Mesenteric fat pad (tissue), 1 donor: ENCODE measurements at regions not wholly inside any gene's neighbourhood (a gene's known extent, or its start where the extent isn't known, plus 50 kb on each side); places are given as distances from the start of the nearest gene placed in this dataset.

ENCODE experiments used
- DNase-seq: peaks from one replicate; pipeline ENCODE4 v3.0.0-alpha.2; 2020; ENCODE audit warnings: low spot score
- donor health status: DM: yes; HTN: yes; CAD: no.

DNA sequence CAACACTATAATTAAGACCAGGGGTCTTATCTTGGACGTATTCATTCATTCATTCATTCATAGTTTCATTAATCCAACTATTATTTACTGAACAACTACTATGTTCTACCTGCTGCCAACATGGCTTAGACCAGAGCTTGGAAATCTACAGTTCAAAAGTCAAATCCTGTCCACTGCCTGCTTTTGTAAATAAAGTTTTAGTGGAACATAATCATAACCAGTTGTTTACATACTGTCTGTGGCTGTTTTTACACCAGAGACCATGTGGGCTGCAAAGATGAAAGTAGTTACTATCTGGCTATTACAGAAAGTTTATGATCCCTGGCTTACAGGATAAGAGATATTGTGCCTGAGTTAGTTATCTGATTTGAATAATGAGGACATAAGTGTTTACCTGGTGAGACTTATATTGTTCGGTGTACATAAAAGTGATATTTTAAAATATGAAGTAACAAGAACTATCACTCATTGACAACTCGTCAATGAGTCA lies 567.7 kb downstream of the TFAP2B start:
- DNase-seq = no peak

DNA sequence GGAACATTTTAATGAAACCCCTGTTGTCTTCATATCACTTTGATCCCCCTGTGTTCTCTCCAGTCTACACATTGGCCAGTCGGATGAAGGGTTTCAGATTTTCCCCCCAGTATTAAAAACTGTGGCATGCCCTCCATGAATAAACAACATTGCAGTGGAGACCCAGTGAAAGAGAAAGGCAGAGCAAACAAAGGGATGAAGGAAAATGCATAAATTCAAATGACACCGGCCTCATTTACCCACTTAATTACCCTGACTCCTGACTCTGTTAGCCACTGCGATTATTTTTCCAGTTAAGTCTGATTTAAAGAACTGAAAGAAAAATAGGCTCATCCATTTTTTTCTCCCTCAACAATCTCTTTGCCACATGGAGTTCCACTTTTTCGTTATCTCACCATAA lies 569.2 kb downstream of the TFAP2B start:
- DNase-seq = no peak

DNA sequence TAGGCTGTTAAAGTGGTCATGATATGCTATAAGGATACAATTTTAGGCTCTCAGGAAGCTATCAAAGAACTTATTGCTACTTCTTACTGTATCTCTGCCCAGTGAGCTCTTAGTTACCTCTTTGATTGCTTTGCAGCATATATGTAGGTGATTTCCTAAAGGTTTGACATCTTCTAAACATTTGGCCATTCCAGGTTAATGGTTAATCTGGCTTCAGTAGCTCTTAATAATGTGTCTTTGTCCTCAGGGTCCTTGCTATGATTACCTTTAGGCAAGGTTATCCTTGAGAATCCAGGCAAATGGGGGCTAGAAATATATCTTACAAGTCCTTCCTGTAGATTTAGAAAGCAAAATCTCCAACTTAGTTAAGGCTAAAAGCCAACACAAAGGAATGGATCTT lies 575.4 kb downstream of the TFAP2B start:
- DNase-seq = no peak

DNA sequence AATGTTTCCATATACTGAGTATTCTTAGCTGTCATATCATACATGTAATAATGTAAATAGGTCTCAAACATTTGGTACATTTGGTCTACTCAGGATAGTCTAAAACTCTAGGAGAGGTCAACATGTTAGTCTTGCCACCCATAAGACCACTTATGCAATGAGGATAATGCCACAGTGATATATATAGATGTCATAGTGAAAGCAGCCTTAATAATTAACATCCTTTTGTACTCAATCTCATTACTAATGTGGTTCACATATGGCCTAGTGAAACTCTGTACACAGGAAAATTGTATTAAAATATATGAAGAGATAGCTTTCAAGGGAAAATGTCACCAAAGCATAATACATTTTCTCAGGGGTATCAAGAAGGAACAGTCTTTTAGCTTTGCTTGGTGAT lies 577.9 kb downstream of the TFAP2B start:
- no peak for DNase-seq

DNA sequence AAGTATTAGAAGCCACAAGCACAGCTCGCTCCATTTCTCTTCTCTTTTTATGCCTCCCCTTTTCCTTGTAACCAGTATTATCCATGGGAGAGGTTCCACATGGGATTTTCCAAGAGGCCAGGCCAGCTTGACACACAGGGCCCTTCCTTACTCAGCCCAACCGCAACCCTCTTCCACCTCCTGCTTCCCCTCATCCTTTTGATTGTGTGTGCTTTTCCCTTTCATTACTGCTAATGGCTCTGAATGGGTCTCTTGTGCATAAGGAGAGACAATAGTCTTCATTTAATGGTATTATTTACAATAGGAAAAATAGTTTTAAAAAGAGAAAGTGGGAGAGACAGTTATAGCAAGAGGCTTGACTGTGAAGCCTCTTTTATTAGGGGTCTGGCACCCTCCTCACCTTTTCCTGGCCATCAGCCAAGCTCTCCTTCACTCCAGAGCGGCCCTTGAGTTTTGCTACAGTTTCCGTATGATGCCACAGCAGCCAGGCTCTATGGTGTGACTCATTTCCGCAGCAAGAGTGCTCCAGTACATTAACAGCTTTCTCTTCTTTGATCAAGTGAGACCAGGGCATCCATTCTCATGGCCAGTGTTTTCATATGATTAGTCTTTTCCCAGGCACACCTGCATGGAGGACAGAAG lies 579.5 kb downstream of the TFAP2B start:
- DNase-seq = no peak

DNA sequence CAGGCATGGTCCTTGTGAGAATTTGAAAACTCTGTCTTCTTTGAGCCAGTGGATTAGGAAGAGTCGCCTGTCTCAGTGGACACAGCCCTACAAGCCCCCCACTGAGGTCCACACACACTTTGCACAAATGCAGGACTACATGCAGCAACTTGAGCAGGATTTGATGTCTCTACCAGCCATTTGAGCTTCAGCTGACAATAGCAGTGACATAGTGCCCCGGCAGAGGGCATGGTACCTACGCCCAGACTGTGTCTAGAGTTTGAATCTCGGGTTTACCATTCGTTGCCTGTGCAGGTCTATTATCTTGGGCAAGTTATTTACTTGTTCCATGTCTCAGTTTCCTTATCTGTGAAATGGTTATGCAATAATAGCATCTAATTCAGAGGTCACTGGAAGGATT lies 580.1 kb downstream of the TFAP2B start:
- DNase-seq = no peak

DNA sequence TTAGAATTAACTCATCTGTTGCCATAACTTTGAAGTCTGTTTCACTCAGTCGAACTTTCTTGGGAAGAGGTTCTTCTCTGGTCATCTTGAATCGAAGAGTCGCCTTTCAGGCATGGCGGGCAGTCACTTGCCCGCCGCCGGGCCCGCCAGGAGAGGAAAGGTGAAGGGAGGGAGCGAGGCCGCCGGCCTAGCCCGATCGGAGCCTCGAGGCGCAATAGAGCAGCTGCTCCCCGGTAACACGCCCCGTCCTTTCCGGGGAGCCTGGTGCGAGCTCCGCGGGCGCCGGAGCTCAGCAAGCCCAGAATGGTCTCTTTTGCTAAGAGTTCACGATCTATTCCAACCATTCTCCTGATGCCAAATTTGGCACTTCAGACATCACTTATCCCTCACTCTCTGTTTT lies 591.8 kb downstream of the TFAP2B start:
- peak; percentile 88 for DNase-seq

DNA sequence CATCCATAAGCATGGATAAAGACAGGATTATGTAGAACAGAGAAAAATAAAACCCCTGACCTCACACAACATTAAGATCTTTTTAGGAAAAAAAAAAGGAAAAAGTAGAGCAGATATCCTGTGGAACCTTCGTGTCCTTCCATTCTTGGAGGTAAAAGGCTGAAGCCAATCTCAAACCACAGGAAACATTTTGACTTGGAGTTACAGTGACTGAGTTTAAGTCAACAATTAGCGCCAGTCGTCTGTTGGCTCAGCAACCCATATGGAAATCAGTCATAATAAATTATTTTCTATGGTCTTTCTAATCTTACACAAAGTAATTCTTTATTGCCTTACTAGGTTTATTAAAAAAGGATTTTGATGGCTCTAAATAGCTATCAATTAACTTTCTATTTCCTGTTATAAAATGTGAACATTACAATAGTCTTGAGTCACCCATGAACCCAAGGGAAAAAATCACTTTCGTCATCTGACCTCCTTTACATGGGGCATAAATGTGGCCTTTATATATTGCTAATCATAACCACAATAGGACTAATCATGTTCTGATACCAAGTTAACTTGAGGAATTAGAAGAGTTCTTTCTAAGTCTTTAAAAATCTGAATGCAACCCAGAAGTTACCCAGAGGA lies 592.9 kb downstream of the TFAP2B start:
- DNase-seq = no peak

DNA sequence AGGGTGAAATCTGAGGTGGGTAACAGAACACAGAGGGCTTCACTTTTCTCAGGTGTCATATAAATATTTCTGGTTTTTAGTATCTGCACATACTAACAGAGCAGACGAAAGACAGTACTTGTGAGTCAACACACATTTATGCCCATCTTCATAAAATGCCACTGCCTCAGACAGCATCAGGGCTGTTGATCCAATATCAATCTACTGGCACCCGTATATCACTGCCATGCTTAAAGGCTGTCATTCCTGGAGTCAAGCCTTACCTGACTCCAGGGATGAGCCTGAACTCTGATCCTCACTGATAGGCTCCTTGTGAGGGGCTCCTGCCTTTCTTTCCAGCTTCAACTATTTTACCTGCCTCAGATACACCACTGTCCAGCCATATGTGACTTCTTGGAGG lies 595.7 kb downstream of the TFAP2B start:
- DNase-seq = no peak

DNA sequence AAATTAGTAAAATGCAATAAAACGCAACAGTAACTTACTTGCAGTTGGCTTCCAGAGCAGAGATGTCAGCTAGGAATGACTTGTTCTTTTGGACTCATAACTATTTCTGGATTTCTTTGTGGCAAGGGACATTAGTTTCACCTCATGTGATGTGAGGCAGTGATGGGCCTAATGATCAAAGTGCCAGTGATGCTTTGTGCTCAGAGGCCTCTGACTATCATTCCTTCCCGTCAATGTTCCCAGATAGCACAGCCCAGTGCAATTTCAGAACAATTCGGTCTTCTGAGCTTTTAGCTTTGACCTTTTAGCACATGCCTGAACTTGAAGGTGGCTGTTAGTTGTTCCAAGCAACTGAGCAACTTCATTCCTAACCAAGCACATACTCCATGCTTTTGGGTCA lies 596.8 kb downstream of the TFAP2B start:
- no peak for DNase-seq

DNA sequence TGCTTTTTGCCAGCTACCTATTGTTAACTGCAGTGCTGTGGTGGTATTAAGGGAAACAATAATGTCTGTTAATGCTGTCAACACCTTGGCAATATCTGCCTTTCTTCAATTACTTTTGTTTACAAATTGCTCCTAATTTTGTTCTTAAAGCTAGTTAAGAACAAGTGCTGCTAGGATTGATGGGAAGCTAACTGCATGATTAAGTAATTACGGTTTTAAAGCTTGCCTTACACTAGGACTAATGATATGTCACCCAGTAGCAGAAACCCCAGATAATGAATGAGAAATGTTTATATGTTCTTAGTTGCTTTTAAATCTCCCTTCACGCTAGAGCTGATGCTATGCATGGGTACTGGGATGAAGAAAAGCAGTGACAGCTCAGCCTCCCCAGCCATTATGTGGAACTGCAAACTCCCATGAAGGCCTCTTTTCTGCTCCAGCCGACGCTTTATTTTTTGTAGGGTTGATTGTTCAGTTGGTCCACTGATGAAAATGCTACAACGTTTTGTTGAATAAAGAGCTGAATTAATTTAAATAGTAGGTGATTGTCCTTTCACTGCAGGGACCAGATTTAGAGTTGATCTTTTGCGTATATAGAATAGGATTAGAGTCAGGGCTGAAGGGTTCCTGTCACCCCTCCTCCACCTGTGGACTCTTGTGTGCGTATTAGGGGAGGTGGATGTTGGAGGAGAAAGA lies 610.5 kb downstream of the TFAP2B start:
- no peak for DNase-seq

DNA sequence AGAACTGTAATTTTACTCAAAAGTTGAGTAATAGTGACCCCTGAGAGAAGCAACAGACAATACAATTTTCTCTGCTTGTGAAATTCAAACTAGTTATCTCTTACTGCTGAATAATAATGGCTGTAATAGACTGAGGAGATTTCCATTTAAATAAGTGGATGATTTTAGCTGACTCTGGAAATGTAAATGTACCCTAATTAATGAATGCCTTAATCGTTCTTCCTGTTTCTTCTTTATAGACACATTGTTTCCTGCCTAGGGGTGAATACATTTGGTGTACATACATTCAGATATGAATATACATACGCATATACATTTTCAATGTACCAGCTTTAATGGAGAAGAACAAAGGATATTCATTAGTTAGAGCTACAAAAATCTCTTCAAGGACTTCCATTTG lies 611.9 kb downstream of the TFAP2B start:
- DNase-seq = no peak

DNA sequence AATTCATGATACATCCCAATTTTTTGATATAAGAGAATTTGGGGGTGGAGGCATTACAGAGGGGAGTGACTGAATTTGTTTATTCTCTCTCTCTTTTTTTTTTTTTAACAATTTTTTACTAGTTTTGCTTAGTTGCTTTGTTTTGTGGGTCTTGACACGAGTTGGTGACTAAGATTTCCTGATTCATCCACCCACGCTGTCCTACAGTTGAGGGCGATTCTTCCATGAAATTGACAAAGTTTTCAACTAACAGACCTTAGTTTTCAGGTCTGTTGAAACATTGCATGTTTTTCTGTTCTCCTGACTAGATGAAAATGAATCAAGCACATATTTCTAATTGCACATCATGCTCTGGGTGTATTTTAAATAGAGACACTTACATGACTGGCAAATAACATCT lies 613.8 kb downstream of the TFAP2B start:
- DNase-seq = no peak

DNA sequence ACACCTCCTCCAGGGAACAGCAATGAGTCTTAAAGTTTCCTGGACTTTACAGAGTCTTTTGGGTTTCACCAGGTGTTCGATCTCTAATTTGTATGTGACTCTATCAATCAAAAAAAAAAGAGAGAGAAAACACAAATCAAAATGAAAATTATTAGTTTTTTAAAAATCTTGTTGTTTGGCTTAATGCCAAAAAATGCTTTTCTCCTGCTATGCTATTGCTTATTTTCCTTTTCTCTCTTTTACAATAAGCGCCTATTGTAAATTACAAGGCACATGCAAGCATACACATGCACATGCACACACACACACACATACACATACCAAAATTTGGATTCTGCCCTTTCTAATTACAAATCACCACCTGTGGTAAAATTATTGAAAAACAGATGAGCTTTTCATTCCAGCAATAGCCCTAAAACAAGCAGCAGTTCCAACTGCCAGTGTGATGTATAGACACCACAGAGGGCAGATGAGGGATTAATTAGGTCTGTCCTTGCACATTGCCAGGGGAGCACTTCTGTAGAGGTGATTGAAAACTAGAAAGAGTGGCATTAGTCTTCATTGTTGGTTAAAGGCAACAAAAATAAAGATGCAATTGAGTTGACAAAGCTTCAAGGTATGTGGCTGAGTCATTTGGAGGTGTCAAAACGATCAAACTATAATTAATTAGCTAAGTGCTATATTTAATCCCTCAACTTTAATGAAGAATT lies 631.7 kb downstream of the TFAP2B start:
- DNase-seq = no peak

DNA sequence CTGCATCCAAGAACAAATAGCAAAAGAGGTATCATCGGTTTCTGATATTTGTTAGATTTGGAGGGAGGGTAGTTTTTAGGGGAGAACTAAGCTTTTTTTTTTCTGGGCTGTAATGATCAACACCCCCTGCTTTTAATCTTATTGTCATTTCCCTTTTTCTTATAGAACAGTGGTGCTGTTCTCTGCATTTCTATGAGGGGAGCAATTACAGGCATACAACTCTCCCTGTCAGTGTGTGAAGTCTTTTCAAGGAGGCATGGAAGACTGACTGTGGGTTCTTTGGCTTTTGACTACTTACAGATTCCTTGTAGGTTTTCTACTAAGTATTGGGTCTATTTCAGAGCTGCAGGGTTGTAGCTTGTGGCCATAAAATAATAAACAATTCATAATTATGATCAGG lies 632.3 kb downstream of the TFAP2B start:
- no peak for DNase-seq

DNA sequence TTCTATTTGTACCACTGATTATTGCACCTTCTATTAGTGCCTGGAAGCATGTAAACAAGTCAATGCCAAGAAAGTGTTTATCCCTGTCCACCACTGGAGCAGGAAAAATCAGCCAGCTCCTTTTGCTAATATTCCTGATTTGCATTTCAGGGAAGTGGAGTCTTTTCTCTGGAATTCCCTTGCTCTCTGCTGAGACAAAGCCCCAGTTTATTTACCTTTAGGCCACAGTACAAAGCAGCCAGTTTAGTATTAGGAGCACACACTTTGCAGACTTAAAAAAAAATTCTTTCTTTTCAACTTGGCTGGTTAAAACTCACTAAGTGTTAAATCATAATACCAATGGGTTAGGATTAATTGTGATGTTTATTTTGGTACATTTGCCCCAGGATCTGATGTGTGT lies 631.1 kb downstream of the PKHD1 start:
- no peak for DNase-seq

DNA sequence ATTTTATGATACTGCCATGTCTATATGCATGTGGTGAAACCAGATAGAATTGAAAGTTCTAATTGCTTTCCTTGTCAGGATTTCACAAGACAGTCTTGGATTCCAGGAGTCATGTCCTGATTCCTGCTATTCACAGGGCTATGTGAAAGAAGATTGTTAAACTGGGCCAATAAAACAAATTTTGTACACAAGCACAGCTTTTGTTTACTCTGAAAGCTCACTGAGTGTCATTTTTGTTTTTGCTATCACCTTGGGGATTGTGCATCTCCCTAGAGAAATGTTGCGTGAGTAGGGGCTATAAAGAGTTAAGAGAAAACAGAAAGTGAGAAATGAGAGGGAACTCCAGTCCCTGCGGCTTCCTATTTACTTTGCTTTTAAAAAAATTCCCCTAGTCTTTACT lies 627.5 kb downstream of the PKHD1 start:
- no peak for DNase-seq

DNA sequence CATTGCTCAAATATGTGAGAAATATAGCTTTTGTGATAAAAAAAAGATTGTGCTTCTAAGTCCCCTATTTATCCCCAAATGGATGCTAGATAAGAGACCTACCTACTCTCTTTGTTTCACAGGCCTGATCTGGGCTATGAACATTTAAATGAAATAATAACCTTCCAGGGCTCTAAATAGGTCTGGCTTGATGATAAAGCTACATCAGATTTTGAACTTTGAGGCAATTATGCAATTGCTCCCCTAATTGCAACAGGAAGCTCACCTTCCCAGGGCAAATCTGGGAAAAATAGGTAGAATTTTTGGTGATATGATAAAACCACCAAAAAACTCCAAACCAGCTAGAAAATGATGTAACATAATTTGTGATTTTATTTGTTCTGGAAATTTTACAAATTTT lies 624.5 kb downstream of the PKHD1 start:
- DNase-seq = no peak

DNA sequence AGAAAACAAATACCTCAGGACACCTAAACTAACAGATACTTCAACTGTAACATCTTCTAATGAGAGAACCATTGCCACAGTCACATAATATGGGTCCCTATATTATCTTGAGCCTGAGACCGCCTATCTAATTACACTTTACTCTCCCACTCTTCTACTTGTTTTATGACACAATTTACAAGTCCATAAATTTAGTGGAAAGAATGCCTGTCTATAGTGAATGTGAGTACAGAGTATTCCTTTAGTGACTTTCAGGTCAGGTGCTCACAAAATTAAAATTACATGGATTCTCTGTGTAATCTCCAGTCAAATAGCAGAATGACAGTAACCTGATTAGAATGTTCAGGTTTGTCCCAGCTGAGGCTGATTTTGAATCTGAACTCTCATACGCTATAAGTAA lies 624.1 kb downstream of the PKHD1 start:
- DNase-seq = no peak

DNA sequence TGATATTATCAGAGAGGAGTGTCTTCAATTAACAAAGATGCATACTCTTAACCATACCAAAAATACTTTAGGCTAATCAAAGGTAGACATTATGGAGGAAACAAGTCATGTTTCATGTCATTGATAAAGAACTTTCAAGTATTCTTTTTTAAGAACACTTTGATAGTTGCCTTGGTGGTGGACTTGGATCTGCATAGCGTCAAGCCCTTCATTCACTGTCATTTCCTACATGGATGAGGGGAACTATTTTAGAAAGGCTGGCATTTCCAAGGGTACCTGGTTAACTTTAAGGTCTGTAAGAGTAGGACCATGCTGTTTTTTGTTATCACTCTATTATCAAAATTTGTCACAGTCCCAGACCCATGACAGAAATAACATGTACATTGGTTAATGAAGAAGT lies 622.5 kb downstream of the PKHD1 start:
- DNase-seq = no peak

DNA sequence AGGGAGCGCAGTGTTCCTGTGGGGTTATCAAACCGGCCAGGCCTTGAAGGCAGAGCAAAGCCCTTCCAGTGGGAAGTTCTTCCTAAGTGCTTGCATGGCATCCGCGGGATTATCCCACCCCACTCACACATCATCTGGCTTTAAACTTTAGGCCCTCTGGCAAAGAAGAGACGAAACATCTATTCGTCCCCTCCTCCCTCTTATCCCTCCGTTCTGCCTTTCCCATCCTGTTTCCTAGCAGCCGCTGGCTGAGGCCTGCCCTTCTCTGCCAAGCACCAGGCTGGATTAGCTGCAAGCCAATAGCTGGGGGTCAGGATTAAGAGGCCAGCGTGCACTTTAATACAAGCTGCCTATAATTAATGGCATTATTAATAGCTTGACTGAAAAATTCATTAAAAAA lies 621.0 kb downstream of the PKHD1 start:
- no peak for DNase-seq
